ENCODE measurements at regions not wholly inside any gene's neighbourhood (a gene's known extent, or its start where the extent isn't known, plus 50 kb on each side); places are given as distances from the start of the nearest gene placed in this dataset.

DNA sequence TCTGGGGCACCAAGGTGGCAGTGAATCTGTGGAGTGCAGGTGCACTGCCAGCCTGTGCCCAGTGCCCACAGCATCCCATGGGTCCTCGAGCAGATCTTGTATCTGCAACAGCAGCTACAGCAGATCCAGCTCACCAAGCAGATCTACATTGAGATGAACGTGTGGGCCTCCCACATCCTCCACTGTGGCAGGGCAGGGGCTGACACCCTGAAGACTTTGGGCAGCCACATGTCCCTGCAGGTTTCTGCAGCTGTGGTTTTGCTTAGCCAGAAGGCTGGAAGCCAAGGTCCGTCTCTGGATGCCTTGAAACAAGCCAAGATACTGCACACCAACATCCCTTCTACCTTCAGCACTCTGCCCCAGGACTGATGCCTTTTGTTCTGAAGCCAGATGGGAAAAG, 338.8 kb upstream of the OR4E1 start:
- TF ChIP-seq, protein P1, sequence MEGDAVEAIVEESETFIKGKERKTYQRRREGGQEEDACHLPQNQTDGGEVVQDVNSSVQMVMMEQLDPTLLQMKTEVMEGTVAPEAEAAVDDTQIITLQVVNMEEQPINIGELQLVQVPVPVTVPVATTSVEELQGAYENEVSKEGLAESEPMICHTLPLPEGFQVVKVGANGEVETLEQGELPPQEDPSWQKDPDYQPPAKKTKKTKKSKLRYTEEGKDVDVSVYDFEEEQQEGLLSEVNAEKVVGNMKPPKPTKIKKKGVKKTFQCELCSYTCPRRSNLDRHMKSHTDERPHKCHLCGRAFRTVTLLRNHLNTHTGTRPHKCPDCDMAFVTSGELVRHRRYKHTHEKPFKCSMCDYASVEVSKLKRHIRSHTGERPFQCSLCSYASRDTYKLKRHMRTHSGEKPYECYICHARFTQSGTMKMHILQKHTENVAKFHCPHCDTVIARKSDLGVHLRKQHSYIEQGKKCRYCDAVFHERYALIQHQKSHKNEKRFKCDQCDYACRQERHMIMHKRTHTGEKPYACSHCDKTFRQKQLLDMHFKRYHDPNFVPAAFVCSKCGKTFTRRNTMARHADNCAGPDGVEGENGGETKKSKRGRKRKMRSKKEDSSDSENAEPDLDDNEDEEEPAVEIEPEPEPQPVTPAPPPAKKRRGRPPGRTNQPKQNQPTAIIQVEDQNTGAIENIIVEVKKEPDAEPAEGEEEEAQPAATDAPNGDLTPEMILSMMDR (conservative IDR thresholded peaks at IDR 0.05), result no peak
- no peak for TF ChIP-seq EZH2 (IDR thresholded peaks at IDR 0.05; ENCODE audit: low read depth)

Data from PC-9 (cell line).